Neutrophil (primary cell): ENCODE measurements at regions not wholly inside any gene's neighbourhood (a gene's known extent, or its start where the extent isn't known, plus 50 kb on each side); places are given as distances from the start of the nearest gene placed in this dataset.

Experiments
- H3K27ac ChIP-seq: fragments of 200-600 bp; sonication (generic); 2 replicates; pipeline ENCODE4 v1.5.1; 2016; ENCODE audit warnings: mild to moderate bottlenecking, moderate library complexity
- H3K27me3 ChIP-seq: fragments of 200-600 bp; sonication (generic); 2 replicates; pipeline ENCODE4 v1.6.0; 2016; ENCODE audit warnings: mild to moderate bottlenecking
- H3K36me3 ChIP-seq: fragments of 200-600 bp; sonication (generic); 2 replicates; pipeline ENCODE4 v1.5.1; 2017
- H3K4me1 ChIP-seq, 2 experiments: fragments of 200-600 bp in 1 of 2; sonication (generic) in 1 of 2; 1 replicate in 1 of 2; 2 replicates in 1 of 2; pipeline versions ENCODE4 v1.5.1 to v1.6.1; 2013 to 2016; ENCODE audit warnings: low read depth in 1 of 2, low read length in 1 of 2, mild to moderate bottlenecking in 1 of 2, moderate library complexity in 1 of 2; ENCODE audit not compliant: control insufficient read depth in 1 of 2, insufficient read depth in 1 of 2
- H3K4me3 ChIP-seq, 2 experiments: fragments of 200-600 bp in 1 of 2; sonication (generic) in 1 of 2; 1 replicate in 1 of 2; 2 replicates in 1 of 2; pipeline ENCODE4 v1.5.1; 2013 to 2016; ENCODE audit warnings: low read depth in 1 of 2, low read length in 1 of 2, mild to moderate bottlenecking in 1 of 2, moderate library complexity in 1 of 2
- H3K9me3 ChIP-seq: fragments of 200-600 bp; sonication (generic); 2 replicates; pipeline ENCODE4 v1.5.1; 2016
- CTCF ChIP-seq: fragments of 200-600 bp; sonication (generic); IDR thresholded peaks from 2 replicates; pipeline ENCODE4 v1.5.1; 2016; ENCODE audit warnings: antibody characterized with exemption

GRCh38 chr11:104830508-104830907 lies 67.8 kb downstream of the CASP12 start:
- no peak for TF ChIP-seq CTCF
- H3K4me1 ChIP-seq, result no peaks in the 10 kb centered on the region
- H3K27ac ChIP-seq, result no peak overlapping the region
- no peaks in the 10 kb centered on the region for H3K36me3 ChIP-seq
- H3K4me3 ChIP-seq, result no peak overlapping the region
- no peaks in the 10 kb centered on the region for H3K9me3 ChIP-seq
- H3K27me3 ChIP-seq, result no peaks in the 10 kb centered on the region

GRCh38 chr11:104830080-104830479 lies 68.2 kb downstream of the CASP12 start:
- Histone ChIP-seq H3K4me1 (no peaks in the 10 kb centered on the region), H3K9me3 (no peaks in the 10 kb centered on the region), H3K27ac (no peak overlapping the region), H3K4me3 (no peak overlapping the region), H3K36me3 (no peaks in the 10 kb centered on the region), H3K27me3 (no peaks in the 10 kb centered on the region)
- TF ChIP-seq CTCF, result no peak

GRCh38 chr11:104826772-104827171 lies 71.5 kb downstream of the CASP12 start:
- Histone ChIP-seq H3K4me1 (no peaks in the 10 kb centered on the region), H3K27me3 (no peaks in the 10 kb centered on the region), H3K4me3 (no peak overlapping the region), H3K36me3 (no peaks in the 10 kb centered on the region), H3K27ac (no peak overlapping the region), H3K9me3 (no peaks in the 10 kb centered on the region)
- no peak for TF ChIP-seq CTCF

GRCh38 chr11:104823657-104824056 lies 74.6 kb downstream of the CASP12 start:
- H3K27ac ChIP-seq, result no peak overlapping the region
- no peak overlapping the region for H3K4me3 ChIP-seq
- no peaks in the 10 kb centered on the region for H3K4me1 ChIP-seq
- H3K36me3 ChIP-seq, result no peaks in the 10 kb centered on the region
- TF ChIP-seq CTCF, result no peak
- no peaks in the 10 kb centered on the region for H3K27me3 ChIP-seq
- no peaks in the 10 kb centered on the region for H3K9me3 ChIP-seq

- H3K36me3 ChIP-seq, result no peaks in the 10 kb centered on the region
- no peak for TF ChIP-seq CTCF
- H3K9me3 ChIP-seq, result no peaks in the 10 kb centered on the region
- H3K4me1 ChIP-seq, result no peaks in the 10 kb centered on the region
- H3K27ac ChIP-seq, result no peak overlapping the region
- no peaks in the 10 kb centered on the region for H3K27me3 ChIP-seq
- H3K4me3 ChIP-seq, result no peak overlapping the region
Measured at GRCh38 chr11:104820431-104820830, 77.8 kb downstream of the CASP12 start.

GRCh38 chr11:104819603-104820002 lies 78.7 kb downstream of the CASP12 start:
- Histone ChIP-seq H3K27ac (no peak overlapping the region), H3K4me1 (no peaks in the 10 kb centered on the region), H3K4me3 (no peak overlapping the region), H3K36me3 (no peaks in the 10 kb centered on the region), H3K9me3 (no peaks in the 10 kb centered on the region), H3K27me3 (no peaks in the 10 kb centered on the region)
- no peak for TF ChIP-seq CTCF
